ENCODE measurements at regions not wholly inside any gene's neighbourhood (a gene's known extent, or its start where the extent isn't known, plus 50 kb on each side); places are given as distances from the start of the nearest gene placed in this dataset.

DNA sequence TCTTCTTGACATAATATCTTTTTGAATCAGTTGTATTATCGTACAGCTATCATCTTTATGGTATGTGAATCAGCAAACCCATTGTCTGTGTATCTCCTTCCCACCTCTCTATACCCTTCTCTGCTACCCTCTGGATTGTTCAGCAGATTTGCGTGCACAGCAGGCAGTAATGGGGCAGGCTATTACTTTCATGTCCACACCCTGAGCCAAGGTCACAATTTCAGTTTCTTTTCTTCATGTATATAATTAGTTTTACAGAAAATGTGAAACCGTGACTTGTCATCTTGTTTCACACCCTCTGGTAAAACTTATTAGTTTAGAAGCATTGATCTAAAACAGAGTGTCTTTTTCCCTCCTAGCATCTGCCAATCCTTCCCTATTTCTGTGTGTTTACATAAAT lies 770.4 kb upstream of the SEMA6D start:
- Mint-ChIP-seq H3K36me3 (ENCODE audit: insufficient read depth) (no peaks in the 10 kb centered on the region), H3K9me3 (ENCODE audit: low read depth) (peaks cover 14% of the 10 kb centered on the region), H3K4me1 (ENCODE audit: low read depth) (no peaks in the 10 kb centered on the region), H3K27me3 (no peaks in the 10 kb centered on the region), H3K4me3 (ENCODE audit: low read depth) (no peak overlapping the region), H3K27ac (no peak overlapping the region)
- DNase-seq (ENCODE audit: low spot score, unreplicated experiment): no peak
- TF ChIP-seq, protein P1, sequence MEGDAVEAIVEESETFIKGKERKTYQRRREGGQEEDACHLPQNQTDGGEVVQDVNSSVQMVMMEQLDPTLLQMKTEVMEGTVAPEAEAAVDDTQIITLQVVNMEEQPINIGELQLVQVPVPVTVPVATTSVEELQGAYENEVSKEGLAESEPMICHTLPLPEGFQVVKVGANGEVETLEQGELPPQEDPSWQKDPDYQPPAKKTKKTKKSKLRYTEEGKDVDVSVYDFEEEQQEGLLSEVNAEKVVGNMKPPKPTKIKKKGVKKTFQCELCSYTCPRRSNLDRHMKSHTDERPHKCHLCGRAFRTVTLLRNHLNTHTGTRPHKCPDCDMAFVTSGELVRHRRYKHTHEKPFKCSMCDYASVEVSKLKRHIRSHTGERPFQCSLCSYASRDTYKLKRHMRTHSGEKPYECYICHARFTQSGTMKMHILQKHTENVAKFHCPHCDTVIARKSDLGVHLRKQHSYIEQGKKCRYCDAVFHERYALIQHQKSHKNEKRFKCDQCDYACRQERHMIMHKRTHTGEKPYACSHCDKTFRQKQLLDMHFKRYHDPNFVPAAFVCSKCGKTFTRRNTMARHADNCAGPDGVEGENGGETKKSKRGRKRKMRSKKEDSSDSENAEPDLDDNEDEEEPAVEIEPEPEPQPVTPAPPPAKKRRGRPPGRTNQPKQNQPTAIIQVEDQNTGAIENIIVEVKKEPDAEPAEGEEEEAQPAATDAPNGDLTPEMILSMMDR (IDR thresholded peaks at IDR 0.05; ENCODE audit: unreplicated experiment): no peak

DNA sequence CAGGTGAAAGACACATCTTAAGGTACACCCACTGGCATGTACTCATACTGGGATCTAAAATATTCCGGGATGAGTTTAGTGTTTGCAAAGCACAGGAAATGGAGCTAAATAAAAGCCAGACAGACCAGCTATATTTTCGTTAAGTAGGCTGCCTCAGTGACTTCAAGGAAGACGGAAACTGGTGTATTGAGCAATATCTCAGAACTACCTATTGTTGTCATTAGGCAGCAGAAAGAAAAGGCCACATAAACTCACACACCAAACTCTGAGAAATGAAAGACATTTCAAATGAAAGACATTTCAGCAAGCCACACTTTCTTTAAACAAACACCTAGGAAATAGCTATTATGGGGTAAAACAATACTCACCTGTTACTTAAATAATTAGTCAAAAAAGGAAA lies 761.7 kb upstream of the SEMA6D start:
- peaks cover 5% of the 10 kb centered on the region for H3K9me3 Mint-ChIP-seq (ENCODE audit: low read depth)

DNA sequence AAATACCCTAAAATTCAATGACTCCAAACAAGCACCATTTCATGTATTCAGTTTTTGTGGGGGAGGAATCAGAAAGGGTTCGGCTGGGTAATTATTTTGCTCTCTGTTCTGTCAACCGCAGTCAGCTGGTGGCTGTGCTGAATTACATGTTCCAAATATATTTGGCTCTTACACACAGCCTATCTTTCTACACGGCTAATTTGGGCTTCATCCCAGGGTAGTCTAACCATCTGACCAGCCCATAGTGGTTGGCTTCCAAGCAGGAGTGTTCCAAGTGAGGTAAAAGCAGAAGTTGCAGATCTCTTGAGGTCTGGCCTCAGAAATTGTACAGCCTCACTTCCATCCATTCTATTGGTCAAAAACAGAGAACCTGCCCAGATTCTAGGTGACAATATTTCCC lies 760.8 kb upstream of the SEMA6D start:
- no peak overlapping the region for H3K4me3 Mint-ChIP-seq (ENCODE audit: low read depth)
- H3K36me3 Mint-ChIP-seq (ENCODE audit: insufficient read depth): no peaks in the 10 kb centered on the region
- H3K4me1 Mint-ChIP-seq (ENCODE audit: low read depth): peaks cover 5% of the 10 kb centered on the region
- H3K9me3 Mint-ChIP-seq (ENCODE audit: low read depth): peaks cover 2% of the 10 kb centered on the region
- no peak overlapping the region for H3K27ac Mint-ChIP-seq
- TF ChIP-seq, protein P1 (IDR thresholded peaks at IDR 0.05; ENCODE audit: unreplicated experiment): no peak
- H3K27me3 Mint-ChIP-seq: no peaks in the 10 kb centered on the region
- DNase-seq (ENCODE audit: low spot score, unreplicated experiment): no peak

More for the DNA sequence above, 761.7 kb upstream of the SEMA6D start:
- TF ChIP-seq, protein P1 (IDR thresholded peaks at IDR 0.05; ENCODE audit: unreplicated experiment): no peak
- no peak for DNase-seq (ENCODE audit: low spot score, unreplicated experiment)
- Mint-ChIP-seq H3K4me1 (ENCODE audit: low read depth) (peaks cover 5% of the 10 kb centered on the region), H3K27me3 (no peaks in the 10 kb centered on the region), H3K4me3 (ENCODE audit: low read depth) (no peak overlapping the region), H3K27ac (no peak overlapping the region), H3K36me3 (ENCODE audit: insufficient read depth) (no peaks in the 10 kb centered on the region)

DNA sequence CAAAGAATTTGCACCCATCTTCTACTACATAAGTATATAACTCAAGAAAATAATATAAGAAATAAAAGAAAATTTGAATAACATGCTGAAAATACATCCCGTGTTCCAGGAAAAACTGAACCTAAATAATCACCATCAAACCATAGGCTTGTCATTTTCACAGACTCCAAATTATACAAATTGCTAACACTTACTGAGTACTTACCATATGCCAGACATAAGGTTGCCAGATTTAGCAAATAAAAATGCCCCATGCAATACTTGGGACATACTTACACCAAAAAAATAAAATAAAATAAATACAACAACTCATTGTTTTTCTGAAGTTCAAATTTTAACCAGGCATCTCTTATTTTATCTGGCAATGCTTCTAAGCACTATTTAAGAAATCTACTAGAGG lies 760.4 kb upstream of the SEMA6D start:
- Mint-ChIP-seq H3K27me3 (no peaks in the 10 kb centered on the region), H3K9me3 (ENCODE audit: low read depth) (no peaks in the 10 kb centered on the region), H3K4me3 (ENCODE audit: low read depth) (no peak overlapping the region), H3K4me1 (ENCODE audit: low read depth) (peaks cover 5% of the 10 kb centered on the region), H3K36me3 (ENCODE audit: insufficient read depth) (no peaks in the 10 kb centered on the region), H3K27ac (no peak overlapping the region)
- no peak for DNase-seq (ENCODE audit: low spot score, unreplicated experiment)
- TF ChIP-seq, protein P1 (IDR thresholded peaks at IDR 0.05; ENCODE audit: unreplicated experiment): no peak

- H3K9me3 Mint-ChIP-seq (ENCODE audit: low read depth): no peaks in the 10 kb centered on the region
- no peaks in the 10 kb centered on the region for H3K27me3 Mint-ChIP-seq
- no peak overlapping the region for H3K4me3 Mint-ChIP-seq (ENCODE audit: low read depth)
- no peak for DNase-seq (ENCODE audit: low spot score, unreplicated experiment)
- TF ChIP-seq, protein P1 (IDR thresholded peaks at IDR 0.05; ENCODE audit: unreplicated experiment): no peak
- H3K4me1 Mint-ChIP-seq (ENCODE audit: low read depth): peaks cover 1% of the 10 kb centered on the region
- H3K27ac Mint-ChIP-seq: no peak overlapping the region
- H3K36me3 Mint-ChIP-seq (ENCODE audit: insufficient read depth): no peaks in the 10 kb centered on the region
These were observed 756.7 kb upstream of the SEMA6D start for GRCh38 chr15:46960581-46960980.

Data from progenitor cell of endocrine pancreas (in vitro differentiated cells).